CD4-positive, alpha-beta memory T cell (primary cell): ENCODE measurements at regions not wholly inside any gene's neighbourhood (a gene's known extent, or its start where the extent isn't known, plus 50 kb on each side); places are given as distances from the start of the nearest gene placed in this dataset.

Source experiments
- CTCF ChIA-PET: fragments of 350-600 bp; sonication (Branson Sonifier 250); formaldehyde crosslinking; loops from one replicate; lab custom pipeline; 2021; ENCODE audit warnings: inconsistent platforms; ENCODE audit not compliant: partially characterized antibody; lab: Charles Lee
- POLR2A ChIA-PET: fragments of 350-600 bp; sonication (Branson Sonifier 250); formaldehyde crosslinking; loops from one replicate; lab custom pipeline; 2021; ENCODE audit not compliant: partially characterized antibody; lab: Charles Lee
- DNase-seq, 5 donors: peaks; one replicate each; pipeline versions ENCODE4 v3.0.0 to v3.0.0-alpha.2; 2020 to 2022; ENCODE audit warnings: mixed read lengths in 1 of 5
- H3K27ac ChIP-seq: one replicate; pipeline ENCODE4 v1.7.0; 2013; ENCODE audit warnings: low read depth, low read length
- H3K27me3 ChIP-seq: 2 replicates; pipeline ENCODE4 v1.7.0; 2013; ENCODE audit warnings: mild to moderate bottlenecking, low read length, moderate library complexity; ENCODE audit not compliant: insufficient read depth
- H3K36me3 ChIP-seq: 2 replicates; pipeline ENCODE4 v1.7.0; 2013; ENCODE audit warnings: mild to moderate bottlenecking, low read length, moderate library complexity; ENCODE audit not compliant: insufficient read depth
- H3K4me1 ChIP-seq: 2 replicates; pipeline ENCODE4 v1.7.0; 2013; ENCODE audit warnings: mild to moderate bottlenecking, low read length, moderate library complexity; ENCODE audit not compliant: insufficient read depth
- H3K4me3 ChIP-seq, 2 donors: one replicate each; pipeline ENCODE4 v1.7.0; 2013; ENCODE audit warnings: low read length in 2 of 2, mild to moderate bottlenecking in 1 of 2
- H3K9me3 ChIP-seq, 2 donors: one replicate each; pipeline ENCODE4 v1.7.0; 2013; ENCODE audit warnings: low read length in 2 of 2, control low read depth in 1 of 2; ENCODE audit not compliant: control insufficient read depth in 1 of 2
- H3K27ac Mint-ChIP-seq, 7 donors: one replicate each; pipeline ENCODE4 v1.8.0; 2020 to 2021; ENCODE audit warnings: mixed read lengths in 7 of 7, mild to moderate bottlenecking in 6 of 7, inconsistent platforms in 3 of 7, moderate library complexity in 3 of 7
- H3K27me3 Mint-ChIP-seq, 2 donors: one replicate each; pipeline ENCODE4 v1.8.0; 2020 to 2021; ENCODE audit warnings: mixed read lengths in 2 of 2
- H3K36me3 Mint-ChIP-seq, 2 donors: one replicate each; pipeline ENCODE4 v1.8.0; 2020 to 2021; ENCODE audit warnings: mixed read lengths in 2 of 2, inconsistent platforms in 1 of 2, mild to moderate bottlenecking in 1 of 2
- H3K4me1 Mint-ChIP-seq, 4 donors: one replicate each; pipeline ENCODE4 v1.8.0; 2020 to 2021; ENCODE audit warnings: mixed read lengths in 4 of 4, mild to moderate bottlenecking in 1 of 4
- H3K4me3 Mint-ChIP-seq, 8 donors: one replicate each; pipeline ENCODE4 v1.8.0; 2020 to 2021; ENCODE audit warnings: mixed read lengths in 8 of 8, mild to moderate bottlenecking in 7 of 8, moderate library complexity in 6 of 8, inconsistent platforms in 3 of 8
- H3K9me3 Mint-ChIP-seq, 8 donors: one replicate each; pipeline ENCODE4 v1.8.0; 2020 to 2021; ENCODE audit warnings: mixed read lengths in 8 of 8, mild to moderate bottlenecking in 5 of 8, inconsistent platforms in 3 of 8, moderate library complexity in 1 of 8
- intact Hi-C: fragments of 100-400 bp; cut with micrococcal nuclease; formaldehyde crosslinking; loops from one replicate; pipeline ENCODE4 v1.15.1; 2023

DNA sequence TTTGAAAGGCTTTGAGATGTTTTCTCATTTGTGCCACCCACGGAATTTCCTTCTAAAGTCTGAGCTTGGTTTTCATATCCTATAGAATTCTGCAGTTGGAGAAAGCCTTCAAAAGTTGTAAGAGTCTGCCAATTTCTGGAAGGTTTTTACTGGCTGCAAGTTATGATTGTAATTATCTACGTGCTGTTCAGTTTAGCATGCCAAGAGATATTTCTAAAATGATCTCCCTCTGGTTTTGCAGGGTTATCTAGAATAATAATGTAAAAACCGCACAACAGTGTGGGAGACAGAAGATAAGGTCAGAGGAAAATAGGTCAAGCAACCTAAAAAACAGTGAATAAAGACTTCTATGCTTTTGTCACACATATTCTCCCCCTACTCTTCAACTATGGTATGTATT, 69.3 kb downstream of the MTERF1 start:
- Mint-ChIP-seq H3K9me3 (peaks cover 2 to 15% (median 6%) of the 10 kb centered on the region in 8 donors), H3K36me3 (peaks cover 0 to 15% of the 10 kb centered on the region in 2 donors), H3K27ac (no peak overlapping the region), H3K27me3 (no peaks in the 10 kb centered on the region), H3K4me3 (no peak overlapping the region), H3K4me1 (no peaks in the 10 kb centered on the region)
- POLR2A ChIA-PET: no interaction called here
- CTCF ChIA-PET: no interaction called here
- Histone ChIP-seq H3K9me3 (no peaks in the 10 kb centered on the region), H3K27me3 (no peaks in the 10 kb centered on the region), H3K27ac (no peak overlapping the region), H3K4me3 (no peak overlapping the region), H3K36me3 (no peaks in the 10 kb centered on the region), H3K4me1 (no peaks in the 10 kb centered on the region)
- intact Hi-C loops: no loop called here
- no peak for DNase-seq

DNA sequence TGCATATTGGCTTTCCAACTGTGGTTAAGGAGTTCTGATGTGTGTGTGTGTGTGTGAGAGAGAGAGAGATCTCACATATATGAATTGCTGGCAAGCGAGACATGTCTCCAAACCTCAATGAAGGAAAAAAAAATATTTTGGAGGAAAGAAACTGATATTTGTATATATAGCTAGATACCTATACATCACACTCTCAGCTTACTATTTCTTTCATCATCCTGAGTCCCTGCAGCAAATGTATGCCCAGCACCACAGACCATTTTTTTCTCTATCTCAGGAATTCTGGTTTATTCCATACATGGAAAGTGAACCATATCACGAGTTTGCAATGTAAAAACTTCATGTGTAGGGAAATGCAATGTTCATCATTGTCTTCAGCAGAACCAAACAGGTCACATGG, 68.9 kb downstream of the MTERF1 start:
- Histone ChIP-seq H3K36me3 (no peaks in the 10 kb centered on the region), H3K4me3 (no peak overlapping the region), H3K27ac (no peak overlapping the region), H3K4me1 (no peaks in the 10 kb centered on the region), H3K27me3 (no peaks in the 10 kb centered on the region), H3K9me3 (no peaks in the 10 kb centered on the region)
- Mint-ChIP-seq H3K9me3 (peaks cover 2 to 18% (median 8%) of the 10 kb centered on the region in 8 donors), H3K36me3 (peaks cover 0 to 17% of the 10 kb centered on the region in 2 donors), H3K27ac (no peak overlapping the region), H3K27me3 (no peaks in the 10 kb centered on the region), H3K4me3 (no peak overlapping the region), H3K4me1 (no peaks in the 10 kb centered on the region)
- intact Hi-C loops: no loop called here
- no peak for DNase-seq
- ChIA-PET POLR2A (no interaction called here), CTCF (no interaction called here)

GRCh38 chr7:91812388-91812787, 68.1 kb downstream of the MTERF1 start:
- no peaks in the 10 kb centered on the region for H3K4me1 ChIP-seq
- Mint-ChIP-seq H3K27ac (no peak overlapping the region), H3K4me3 (no peak overlapping the region), H3K36me3 (peaks cover 0 to 21% of the 10 kb centered on the region in 2 donors), H3K27me3 (no peaks in the 10 kb centered on the region), H3K4me1 (no peaks in the 10 kb centered on the region), H3K9me3 (peaks cover 3 to 19% (median 9%) of the 10 kb centered on the region in 8 donors)
- H3K27me3 ChIP-seq: no peaks in the 10 kb centered on the region
- ChIA-PET POLR2A (no interaction called here), CTCF (no interaction called here)
- H3K4me3 ChIP-seq: no peak overlapping the region
- no peak for DNase-seq
- H3K27ac ChIP-seq: no peak overlapping the region
- H3K36me3 ChIP-seq: no peaks in the 10 kb centered on the region
- H3K9me3 ChIP-seq: no peaks in the 10 kb centered on the region
- intact Hi-C loops: no loop called here

DNA sequence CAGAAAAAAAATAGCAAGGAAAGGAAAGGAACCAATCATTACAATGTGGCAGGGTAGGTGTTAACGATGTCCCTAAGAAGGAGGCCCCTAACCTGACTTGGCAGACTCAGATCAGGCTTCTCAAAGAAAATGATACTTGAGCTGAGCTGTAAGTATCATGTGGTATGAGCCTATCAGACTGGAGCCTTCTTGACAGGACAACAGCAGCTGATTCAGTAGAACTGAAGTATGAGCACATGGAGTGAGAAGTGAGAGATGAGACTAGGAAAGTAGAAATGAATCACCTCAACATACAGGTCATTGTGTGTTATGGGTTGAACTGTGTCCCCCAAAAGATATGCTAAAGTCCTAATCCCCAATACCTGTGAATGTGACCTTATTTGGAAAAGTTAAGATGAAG, 66.3 kb downstream of the MTERF1 start:
- POLR2A ChIA-PET: no interaction called here
- H3K4me3 Mint-ChIP-seq: no peak overlapping the region
- CTCF ChIA-PET: no interaction called here

More for the DNA sequence above, 66.3 kb downstream of the MTERF1 start:
- H3K9me3 ChIP-seq: no peaks in the 10 kb centered on the region
- no peaks in the 10 kb centered on the region for H3K36me3 ChIP-seq
- no peak for DNase-seq
- no peaks in the 10 kb centered on the region for H3K27me3 Mint-ChIP-seq
- H3K27ac Mint-ChIP-seq: no peak overlapping the region
- no peaks in the 10 kb centered on the region for H3K4me1 ChIP-seq
- no peaks in the 10 kb centered on the region for H3K27me3 ChIP-seq
- intact Hi-C loops: no loop called here
- H3K4me3 ChIP-seq: no peak overlapping the region
- peaks cover 5 to 23% (median 16%) of the 10 kb centered on the region in 8 donors for H3K9me3 Mint-ChIP-seq
- H3K27ac ChIP-seq: no peak overlapping the region
- H3K4me1 Mint-ChIP-seq: no peaks in the 10 kb centered on the region
- H3K36me3 Mint-ChIP-seq: peaks cover 0 to 19% of the 10 kb centered on the region in 2 donors
